IPS DF 4.7 (cell line): ENCODE measurements at regions not wholly inside any gene's neighbourhood (a gene's known extent, or its start where the extent isn't known, plus 50 kb on each side); places are given as distances from the start of the nearest gene placed in this dataset.

ENCODE experiments used
- DNase-seq: peaks from one replicate; pipeline ENCODE4 v3.0.0-alpha.2; 2013; ENCODE audit warnings: low spot score; ENCODE audit errors: extremely low read depth

DNA sequence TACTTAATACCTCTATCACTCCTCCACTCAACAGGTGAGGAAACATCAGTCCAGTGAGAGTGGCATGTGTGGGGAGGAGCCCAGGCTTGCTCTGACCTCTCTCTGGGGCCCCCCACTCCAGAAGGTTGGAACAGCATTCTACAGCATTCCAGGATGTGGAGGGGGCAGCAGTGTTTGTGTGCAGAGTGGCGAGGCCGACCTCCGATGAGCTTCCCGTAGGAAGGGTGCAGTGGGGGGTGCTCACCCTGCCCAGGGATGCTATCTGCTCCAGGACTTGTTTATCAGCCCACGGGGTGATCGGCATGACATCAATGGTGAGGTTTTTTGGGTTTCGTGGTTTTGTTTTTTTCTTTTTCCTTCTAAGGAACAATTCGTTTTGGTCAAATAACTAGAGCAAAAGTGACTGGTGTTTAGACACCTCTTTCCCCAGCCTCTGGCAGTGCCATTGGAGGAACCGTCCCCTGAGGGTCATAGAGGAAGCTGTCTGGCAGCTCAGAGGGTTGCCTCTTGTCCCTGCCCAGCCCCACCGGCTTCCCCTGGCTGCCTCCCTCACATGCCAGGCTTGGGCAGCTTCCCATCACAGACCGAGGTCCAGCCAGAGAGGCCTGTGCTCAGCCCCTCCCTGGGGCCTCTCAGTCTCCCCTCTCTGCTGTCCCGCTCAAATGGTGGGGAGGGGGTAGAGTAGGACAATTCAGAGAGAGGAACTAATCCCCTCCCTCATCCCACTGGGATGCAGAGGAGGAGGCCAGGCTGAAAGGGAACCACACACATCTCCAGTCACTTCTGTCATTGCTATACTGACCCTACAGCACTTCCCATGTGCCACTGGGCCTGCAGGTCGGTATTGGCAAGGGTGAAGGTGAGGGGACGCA is 96.5 kb downstream of the ZFP36L2 start:
- no peak for DNase-seq

DNA sequence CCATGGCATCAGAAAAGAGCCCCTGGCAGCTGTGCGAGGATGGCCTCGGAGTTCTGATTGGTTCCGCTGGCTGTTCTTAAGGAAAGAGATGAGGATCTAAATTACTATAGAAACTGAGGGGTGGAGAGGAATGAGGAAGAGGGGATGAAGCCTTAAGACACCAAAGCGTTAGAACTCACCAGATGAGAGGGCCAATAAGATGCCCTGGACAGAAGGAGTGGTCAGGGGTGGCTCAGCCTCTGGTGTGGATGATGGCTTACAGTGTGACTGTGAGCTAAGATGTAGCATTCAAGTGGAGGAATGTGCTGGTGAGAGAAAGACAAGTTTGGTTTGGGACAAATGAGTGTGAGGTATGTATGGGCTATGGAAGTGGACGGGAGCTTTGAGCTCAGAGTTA is 97.8 kb downstream of the ZFP36L2 start:
- DNase-seq = no peak

DNA sequence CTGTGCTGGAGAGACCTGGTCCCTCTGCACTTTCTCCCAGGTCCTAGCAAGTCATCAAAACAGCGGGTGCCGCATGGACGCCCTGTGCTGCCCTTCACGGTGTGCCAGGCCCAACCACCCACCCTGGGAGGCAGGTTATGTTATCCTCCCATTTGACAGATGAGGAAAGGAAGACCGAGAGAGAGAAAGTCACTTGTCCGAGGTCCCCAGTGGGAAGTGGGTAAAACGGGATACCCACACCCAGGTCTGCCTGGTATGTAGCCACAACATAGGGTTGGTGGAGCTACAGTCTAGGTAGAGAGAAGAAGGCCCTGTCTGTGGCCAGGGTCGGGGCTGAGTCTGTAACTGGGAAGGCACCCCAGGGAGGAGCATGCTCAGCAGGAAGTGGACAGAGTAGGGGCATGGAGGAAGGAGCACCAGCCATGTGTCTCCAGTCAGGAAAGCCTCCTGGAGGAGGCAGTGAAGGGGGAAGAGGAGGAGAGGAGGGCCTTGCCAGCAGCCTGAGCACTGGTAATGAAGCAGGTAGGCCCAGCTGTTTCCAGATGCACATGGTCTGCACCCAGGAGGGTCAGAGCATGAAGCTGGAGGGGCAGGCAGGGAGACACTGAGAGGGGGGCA is 98.4 kb downstream of the ZFP36L2 start:
- no peak for DNase-seq

DNA sequence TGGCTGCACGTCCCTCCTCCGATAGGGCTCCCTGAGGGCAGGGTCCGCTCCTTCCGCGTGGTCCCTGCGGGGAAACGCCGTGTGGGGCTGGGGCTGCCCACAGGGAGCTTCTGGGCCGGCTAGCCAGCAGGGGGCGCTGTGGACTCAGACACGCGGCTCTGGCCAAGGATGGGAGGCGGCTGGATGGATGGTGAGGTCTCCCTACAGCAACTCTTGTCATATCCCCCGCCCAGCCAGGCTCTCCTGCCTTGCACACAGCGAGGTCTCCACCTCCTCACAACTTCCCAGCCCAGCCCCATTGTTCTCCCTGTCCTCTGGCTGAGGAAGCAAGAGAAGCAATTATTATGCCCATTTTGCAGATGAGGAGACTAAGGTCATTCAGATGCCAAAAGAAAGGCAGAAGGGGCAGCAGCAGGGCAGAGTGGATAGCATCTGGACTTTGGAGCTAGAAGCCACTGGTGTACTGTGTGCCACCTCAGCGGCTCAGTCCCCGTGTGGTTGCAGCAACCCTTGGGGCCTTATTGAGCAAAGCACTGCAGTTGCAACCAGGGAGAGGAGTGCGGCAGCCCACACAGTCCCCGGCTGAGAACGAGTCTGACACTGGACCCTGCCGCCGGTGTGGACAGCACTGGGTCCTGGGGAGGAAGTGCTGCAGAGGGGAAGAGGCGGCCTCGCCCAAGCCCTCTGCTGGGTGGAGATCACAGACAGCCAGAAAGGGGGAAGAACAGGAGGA is 99.0 kb downstream of the ZFP36L2 start:
- DNase-seq = peak; percentile 44

DNA sequence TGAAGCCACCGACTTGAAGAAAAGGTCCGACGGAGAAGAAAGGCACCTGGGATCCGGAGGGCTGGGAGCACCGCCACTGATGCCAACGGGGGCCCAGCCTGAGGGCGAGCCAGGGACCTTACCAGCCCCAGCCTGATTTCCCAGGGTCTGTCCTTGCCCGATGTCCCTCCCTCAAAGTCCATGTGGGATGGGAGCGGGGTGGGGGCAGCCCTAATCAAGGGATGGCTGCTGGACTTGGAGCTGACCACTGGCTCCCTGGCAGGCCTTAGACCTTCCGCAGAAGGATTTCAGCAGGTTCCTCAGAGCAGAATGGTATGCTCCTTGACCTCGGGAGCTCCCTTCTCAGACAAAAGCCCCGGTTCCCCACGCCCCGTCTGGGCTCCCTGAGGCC is 99.6 kb downstream of the ZFP36L2 start:
- DNase-seq = no peak

DNA sequence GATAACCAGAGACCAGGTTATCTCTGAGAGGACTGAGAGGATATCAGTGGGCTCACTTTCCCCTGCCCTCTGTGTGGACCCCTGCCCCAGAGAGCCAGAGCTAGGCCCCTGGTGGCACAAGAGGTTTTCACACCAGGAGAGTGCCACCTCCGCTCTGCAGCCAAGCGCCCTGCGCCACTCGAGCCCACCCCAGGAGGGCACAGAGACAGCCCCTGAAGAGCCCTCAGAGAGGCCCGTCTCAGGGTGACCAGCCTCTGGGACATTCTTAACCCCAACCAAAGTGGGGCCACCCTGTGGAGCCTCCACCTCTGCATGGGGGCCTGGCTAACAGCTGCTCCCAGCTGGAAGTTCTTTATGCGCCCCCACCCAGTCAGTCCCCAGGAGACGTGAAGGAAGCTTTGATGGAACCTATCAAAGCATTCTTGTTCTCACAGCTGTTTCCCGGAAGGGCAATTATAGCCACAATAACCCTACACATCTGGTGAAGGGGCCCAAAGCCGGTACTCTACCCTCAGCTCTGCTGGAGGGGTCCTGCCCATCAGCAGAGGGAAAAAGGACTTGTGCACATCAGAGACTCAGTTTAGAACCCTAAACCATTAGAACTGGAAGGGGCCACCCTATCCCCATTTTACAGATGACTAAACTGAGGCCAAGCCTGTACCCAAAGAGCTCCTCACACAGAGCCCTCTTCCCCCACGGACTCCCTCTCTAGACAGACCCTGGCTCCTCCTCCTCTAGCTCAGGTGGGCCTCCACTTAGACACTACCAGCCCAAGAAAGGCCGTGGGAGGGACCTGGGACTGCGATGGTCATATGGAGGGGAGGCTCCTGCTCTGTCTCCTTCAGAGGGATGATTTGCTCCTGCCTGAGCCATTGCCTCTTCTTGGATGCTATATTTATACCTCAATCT is 101.1 kb downstream of the ZFP36L2 start:
- no peak for DNase-seq

DNA sequence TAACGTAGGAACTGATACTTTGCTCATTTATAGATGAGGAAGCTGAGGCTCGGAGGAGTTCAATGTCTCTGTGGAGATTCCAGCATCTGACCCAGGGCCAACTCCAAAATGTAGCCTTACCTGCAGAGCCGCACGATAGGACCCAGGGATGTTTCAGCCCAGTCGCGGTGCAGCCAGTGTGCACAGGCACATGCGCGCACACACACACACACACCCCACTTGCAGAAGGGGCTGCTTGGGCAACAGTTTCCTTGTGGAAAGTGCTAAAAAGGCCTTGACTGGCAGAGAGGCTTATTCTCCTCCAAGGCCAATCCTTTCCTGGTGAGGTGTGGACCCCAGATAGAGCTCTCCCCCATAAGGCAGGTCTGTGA is 101.7 kb downstream of the ZFP36L2 start:
- no peak for DNase-seq

DNA sequence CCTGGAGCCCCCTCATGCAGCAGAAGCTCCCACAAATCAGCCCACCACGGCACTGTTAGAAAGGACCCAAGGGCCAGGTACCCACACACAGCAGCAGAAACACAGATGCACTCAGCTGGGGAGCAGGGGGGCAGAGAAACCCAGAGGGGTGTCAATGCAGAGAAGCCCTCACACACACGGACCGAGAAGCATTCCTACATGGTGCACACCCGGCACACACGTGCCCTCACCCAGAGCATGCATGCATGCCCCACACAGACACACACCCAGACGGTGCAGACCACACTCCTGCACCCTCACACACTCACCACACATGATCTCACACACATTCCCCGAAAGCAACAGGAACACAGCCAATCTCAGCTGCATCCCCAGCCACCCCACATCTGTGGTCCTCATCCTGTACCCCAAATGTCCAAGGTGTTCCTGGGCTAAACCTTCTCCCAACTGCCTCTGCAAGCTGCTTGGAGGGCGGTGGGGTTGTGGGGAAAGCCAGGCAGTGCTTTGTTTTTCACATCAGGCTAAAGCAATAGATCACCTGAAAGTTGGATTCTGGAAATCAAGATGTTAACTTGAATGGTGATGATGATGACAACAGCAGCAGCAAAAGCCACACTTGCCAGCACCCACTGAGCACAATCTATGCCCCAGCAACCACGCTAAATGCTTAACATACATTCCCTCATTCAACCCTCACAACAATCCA is 102.3 kb downstream of the ZFP36L2 start:
- no peak for DNase-seq

DNA sequence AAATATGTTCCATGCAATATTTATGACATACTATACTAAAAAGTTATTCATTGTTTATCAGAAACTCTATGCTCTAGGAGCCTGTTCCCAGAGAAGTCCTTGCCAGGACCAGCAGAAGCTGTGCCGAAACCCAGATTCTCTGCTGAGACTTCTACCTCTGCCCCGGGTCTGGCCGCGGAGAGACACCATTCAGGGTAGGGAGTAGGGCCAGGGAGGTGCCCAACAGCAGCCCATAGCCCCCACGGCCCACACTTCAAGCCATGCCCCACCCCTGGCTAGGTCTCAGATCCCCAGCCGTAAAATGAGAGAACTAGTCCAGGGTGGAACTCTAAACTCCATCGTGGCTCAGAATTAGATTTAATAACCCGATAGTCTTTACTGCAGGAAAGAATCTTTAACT is 102.9 kb downstream of the ZFP36L2 start:
- no peak for DNase-seq

DNA sequence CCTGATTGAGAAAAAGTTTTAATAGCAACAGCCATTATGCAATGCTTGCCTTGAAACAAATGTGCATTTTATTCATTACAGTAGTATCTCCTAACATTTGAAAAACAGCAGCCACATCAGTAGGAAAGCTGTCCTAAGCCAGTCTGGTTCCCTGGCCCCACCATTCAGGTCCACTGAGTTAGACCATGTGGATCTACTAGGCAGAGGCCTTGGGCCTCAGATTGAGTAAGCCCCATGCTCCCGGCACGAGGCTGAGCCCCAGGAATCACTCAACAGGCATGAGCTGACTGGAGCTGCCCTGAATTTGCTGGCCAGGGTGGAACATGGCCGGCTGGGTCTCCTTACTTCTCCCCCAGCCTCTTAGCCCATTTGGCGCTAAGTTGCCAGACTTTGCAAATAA is 103.4 kb downstream of the ZFP36L2 start:
- DNase-seq = no peak

DNA sequence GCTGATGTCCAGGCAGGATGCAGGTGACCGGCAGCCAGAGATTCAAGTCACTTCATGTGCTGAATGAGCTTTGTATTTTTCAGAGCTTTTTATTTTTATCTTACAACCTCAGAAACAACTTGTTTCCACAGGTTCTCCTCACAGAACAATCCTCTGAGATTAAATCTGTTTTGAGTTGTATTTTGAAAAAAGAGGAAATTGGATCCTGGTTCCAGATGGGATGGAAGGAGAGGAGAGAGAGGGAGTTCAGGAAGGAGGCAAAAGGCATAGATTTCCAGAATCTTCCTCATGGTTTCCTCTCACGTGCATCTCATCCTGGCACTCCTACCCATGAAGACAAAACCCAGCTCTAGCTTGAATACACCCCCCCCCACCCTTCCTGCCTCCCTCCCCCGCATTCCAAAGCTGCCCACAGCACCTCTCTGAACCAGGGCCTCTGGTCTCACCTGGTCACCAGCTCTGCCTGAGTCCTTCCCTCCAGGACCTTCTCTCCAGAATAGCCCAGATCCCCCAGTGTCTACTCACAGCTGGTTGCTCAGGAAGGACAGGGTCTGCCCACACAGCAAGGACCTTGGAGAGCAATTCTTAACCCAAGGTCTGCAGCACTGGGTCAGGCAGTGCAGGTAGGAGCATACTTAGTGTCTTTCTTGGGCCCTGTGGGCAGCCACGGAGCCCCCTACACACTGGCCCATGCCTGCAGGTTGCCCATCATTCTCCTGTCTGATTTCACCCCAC is 104.7 kb downstream of the ZFP36L2 start:
- DNase-seq = no peak

DNA sequence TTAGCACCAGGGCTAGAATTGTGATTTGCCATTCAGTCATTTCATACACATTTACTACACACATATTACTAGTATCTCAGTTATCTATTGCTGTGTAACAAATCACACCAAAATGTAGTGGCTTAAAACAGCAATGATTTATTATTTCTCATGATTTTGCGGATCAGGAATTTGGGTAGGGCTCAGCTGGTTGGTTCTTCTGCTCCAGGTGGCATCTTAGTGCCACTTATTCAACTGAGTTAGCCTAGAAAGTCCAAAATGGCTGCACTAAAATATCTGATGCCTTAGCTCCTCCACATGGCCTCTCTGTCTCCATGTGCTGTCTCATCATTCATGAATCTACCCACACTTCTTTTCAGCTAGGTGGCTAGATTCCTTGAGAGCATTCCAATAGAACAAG is 107.1 kb downstream of the ZFP36L2 start:
- DNase-seq = no peak

DNA sequence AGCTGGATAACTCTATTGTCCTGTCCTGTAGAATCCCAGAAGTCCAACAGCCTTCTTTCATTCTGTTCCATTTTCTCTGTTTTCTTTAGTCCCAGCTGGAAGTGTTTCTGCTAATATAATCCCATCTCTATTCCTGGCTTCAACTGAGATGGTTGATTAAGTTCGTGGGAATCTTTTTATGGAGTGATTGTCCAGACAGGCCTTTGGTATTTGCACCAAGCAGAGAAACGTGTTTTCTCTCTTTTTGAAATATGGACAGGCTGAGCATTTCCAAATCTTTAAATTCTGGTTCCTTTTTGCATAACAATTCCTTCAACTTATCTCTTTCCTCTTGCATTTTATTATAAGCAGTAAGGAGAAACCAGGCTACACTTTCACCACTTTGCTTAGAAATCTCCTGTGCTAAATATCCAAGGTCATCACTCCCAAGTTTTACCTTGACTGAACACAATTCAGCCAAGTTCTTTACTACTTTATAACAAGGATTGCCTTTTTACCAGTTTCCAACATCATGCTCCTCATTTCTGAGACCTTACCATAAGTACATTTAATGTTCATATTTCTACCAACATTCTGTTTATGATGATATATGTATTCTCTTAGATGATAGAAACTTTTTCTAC is 108.8 kb downstream of the ZFP36L2 start:
- DNase-seq = no peak

DNA sequence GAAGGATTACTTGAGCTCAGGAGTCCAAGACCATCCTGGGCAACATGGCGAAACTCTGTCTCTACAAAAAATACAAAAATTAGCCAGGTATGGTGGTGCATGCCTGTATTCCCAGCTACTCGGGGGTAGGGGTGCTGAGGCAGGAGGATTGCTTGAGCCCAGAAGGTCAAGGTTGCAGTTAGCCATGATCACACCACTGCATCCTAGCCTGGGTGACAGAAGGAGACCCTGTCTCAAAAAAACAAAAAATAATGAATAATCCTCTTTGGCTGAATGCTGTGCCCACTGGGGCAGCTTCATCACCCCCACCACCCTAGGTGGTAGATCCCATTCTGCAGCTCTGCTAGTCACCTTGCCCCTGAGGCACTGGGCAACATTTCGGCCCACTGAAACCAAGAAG is 109.4 kb downstream of the ZFP36L2 start:
- DNase-seq = no peak

DNA sequence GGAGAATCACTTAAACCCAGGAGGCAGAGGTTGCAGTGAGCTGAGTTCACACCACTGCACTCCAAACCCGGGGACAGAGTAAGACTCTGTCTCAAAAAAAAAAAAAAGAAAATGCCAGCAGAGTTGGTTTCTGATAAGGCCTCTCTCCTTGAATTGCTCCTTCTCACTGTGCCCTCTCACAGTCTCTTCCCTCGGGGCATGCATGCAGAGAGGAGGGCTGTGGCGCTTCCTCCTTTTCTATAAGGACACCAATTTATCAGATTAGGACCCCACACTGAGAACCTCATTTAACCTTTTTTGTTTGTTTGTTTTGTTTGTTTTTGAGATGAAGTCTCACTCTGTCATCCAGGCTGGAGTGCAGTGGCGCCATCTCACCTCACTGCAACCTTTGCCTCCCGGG is 110.5 kb downstream of the ZFP36L2 start:
- no peak for DNase-seq

DNA sequence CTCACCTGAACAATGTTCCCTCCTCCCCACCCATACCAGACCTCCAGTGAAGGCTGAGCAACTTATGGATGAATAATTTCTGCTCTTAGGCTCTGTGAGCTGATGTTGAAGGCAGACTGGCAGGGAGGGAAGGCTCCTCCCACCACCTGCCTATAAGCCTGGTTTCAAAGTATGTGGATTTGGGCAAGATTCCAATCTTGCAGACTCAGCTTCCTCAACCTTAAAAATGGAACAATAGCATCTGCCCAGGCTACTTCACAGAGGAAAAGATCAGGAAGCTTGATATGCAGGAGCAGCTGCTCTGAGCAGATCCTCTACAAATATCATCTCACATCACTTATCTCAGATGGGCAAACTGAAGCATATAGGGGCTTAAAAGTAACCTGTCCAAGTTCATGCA is 112.2 kb downstream of the ZFP36L2 start:
- DNase-seq = no peak

DNA sequence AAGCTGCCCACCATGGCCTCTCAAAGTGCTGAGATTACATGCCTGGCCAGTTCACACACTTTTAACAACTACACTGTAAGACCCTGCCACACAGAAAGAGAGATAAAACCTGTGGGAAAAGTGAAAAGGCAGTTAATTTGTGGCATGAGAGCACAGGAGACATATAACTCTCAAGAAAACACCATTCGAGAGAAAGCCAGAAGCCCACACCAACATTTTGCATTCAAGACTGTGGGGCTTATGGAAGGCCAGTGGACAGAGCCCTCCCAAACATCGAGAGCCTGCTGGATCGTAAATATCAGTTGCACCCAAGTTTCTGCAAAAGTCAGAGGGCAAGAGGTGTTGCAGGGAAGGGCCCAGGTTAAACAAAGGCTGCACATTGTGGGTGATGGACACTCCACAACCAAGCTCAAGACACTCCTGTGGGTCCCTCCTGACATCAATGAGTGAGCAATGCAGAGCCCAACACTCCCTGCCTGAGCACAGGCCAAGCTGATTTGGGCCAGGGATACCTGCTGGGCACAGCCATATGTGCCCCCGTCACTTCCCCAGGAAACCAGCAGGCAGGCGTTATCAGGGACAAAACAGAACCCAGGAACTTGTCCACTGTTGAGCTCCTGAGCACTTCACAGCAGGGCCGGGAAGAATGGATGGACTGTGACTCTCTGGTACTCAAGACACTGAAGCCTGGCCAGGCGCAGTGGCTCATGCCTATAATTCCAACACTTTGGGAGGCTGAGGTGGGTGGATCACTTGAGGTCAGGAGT is 114.4 kb downstream of the ZFP36L2 start:
- DNase-seq = no peak

DNA sequence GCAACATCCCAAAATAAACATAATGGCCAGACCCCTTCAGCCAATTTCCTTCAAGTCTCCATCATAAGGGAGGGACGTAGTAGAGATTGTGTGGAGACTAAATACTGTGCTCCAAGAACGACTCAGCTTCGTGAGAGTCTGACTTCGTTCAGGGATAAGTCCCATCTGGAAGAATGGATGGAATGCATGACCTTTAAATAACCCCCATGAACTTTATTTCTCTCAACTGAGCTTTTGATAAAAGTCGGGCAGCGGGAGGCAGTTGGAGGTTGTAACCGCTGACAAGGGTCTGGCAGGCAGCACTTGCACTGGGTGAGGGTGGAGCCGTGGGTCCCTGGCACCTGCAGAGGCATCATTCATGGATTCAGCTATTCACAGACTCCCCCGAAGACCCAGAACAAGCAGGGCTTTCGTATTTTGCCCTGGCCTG is 115.9 kb downstream of the ZFP36L2 start:
- no peak for DNase-seq

DNA sequence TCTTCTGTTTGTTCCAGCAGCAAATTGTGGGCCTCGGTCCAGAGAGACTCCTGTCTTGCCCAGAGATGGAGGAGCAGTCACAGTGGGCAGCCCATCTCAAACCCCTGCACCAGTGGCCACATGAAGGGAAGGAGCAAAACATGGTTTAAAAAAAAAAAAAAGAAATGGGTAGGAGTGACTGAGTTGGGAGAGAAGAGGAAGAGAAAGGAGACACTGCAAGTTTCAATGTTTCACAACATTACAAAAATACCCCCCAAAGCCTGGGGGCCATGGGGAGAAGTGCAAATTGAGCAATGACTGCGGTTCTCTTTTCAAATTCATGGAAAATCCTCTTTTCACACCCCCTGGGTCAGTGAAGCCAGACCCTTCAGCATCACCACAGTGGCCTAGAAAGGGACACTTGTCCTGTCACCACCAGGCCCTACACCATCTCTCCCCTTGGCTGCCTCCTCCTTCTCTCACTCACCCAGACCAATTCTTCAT is 117.1 kb downstream of the ZFP36L2 start:
- DNase-seq = no peak
